Stimulated activated naive B cell treated with anti-CD40 and anti-IgM and Interleukin-4, amounts not matched to agents 10 μg/mL and 1 μg/mL and 100 μg/mL, for 72 hours (primary cell): ENCODE measurements at regions not wholly inside any gene's neighbourhood (a gene's known extent, or its start where the extent isn't known, plus 50 kb on each side); places are given as distances from the start of the nearest gene placed in this dataset.

Experiments
- ATAC-seq, 2 donors: fragments of 150-1000 bp; cut with Tn5 transposase; replicated peaks; 2 replicates each; pipeline ENCODE4 v1.10.0; 2021; ENCODE audit warnings: moderate library complexity in 1 of 2
- DNase-seq: peaks from one replicate; pipeline ENCODE4 v3.0.0; 2021
- H3K27ac Mint-ChIP-seq: one replicate; pipeline ENCODE4 v1.8.0; 2022; ENCODE audit warnings: mild to moderate bottlenecking, mixed read lengths
- H3K27me3 Mint-ChIP-seq, 2 donors: one replicate each; pipeline ENCODE4 v1.8.0; 2022; ENCODE audit warnings: mixed read lengths in 2 of 2
- H3K36me3 Mint-ChIP-seq, 2 donors: one replicate each; pipeline ENCODE4 v1.8.0; 2022; ENCODE audit warnings: mixed read lengths in 2 of 2, mild to moderate bottlenecking in 1 of 2
- H3K4me1 Mint-ChIP-seq, 2 donors: one replicate each; pipeline ENCODE4 v1.8.0; 2022; ENCODE audit warnings: mixed read lengths in 2 of 2, mild to moderate bottlenecking in 1 of 2
- H3K4me3 Mint-ChIP-seq, 2 donors: one replicate each; pipeline ENCODE4 v1.8.0; 2022; ENCODE audit warnings: mild to moderate bottlenecking in 2 of 2, mixed read lengths in 2 of 2, moderate library complexity in 1 of 2
- H3K9me3 Mint-ChIP-seq, 2 donors: one replicate each; pipeline ENCODE4 v1.8.0; 2022; ENCODE audit warnings: mixed read lengths in 2 of 2, mild to moderate bottlenecking in 1 of 2

DNA sequence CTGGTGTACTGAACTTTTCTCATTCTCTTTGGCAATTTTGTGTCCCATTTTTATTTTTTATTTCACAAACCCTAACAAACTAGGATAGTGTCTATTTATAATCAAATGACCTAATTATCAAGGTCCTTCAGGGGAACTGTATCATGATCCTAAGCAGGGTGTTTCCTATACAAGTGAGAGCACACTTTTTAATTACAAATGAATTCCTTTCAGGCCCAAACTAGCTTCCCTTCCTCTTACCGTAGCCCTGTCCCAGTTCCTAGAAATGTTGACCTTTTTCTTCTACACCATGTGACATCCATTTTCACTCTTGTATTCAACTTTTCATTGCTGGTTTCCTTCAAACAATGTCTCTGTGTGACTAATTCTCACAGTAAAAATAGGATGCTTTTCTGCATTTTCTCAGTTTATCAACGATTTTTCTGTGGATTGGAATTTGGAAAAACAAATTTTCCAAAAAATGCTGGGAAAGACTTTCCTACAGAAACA, 411.4 kb downstream of the CCDC91 start:
- Mint-ChIP-seq H3K4me1 (no peaks in the 10 kb centered on the region), H3K36me3 (no peaks in the 10 kb centered on the region), H3K27me3 (peaks cover 0 to 5% of the 10 kb centered on the region in 2 donors), H3K9me3 (peaks cover 2 to 4% of the 10 kb centered on the region in 2 donors), H3K27ac (no peak overlapping the region), H3K4me3 (no peak overlapping the region)
- no peak for ATAC-seq
- DNase-seq = no peak

DNA sequence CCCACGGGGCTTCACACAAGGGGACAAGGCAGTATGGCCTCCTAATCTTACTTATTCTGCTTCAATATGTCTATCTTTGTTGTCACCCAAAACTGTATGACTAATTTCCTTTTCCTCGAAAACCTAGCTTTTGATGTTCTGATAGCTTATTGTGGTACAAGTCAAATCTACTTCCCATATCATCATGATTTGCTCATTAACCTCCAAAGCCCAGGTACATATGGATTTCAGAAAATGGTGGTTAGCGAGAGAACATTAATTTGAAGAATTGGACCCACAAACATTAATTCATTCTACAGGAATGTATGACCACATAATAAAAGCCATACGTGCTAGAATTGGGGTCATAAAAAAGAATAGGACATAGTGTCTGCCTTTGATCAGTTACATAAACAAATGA, 412.5 kb downstream of the CCDC91 start:
- DNase-seq = no peak
- no peaks in the 10 kb centered on the region for H3K27me3 Mint-ChIP-seq
- H3K4me1 Mint-ChIP-seq = no peaks in the 10 kb centered on the region
- H3K9me3 Mint-ChIP-seq = peaks cover 8 to 12% of the 10 kb centered on the region in 2 donors
- no peak overlapping the region for H3K4me3 Mint-ChIP-seq
- peaks cover 0 to 6% of the 10 kb centered on the region in 2 donors for H3K36me3 Mint-ChIP-seq
- no peak for ATAC-seq
- H3K27ac Mint-ChIP-seq = no peak overlapping the region

DNA sequence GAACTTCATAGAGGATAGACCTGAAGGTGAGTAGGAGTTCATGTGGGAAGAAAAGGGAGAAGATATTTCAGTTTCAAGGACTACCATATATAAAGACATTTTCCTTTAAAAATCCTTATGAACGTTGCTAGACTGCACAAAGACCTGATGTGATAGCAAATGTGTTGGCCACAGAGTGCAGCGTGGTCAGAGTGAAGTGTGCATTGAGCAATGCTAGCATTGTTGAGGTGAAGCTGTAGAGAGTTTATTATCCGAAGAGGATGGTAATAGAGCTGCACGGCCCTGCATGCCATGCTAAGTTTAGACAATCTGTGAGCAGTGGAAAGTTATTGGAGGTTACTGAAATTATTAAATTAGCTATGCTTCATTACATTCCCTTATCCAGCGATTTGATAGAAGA, 413.0 kb downstream of the CCDC91 start:
- Mint-ChIP-seq H3K4me1 (no peaks in the 10 kb centered on the region), H3K27me3 (no peaks in the 10 kb centered on the region), H3K36me3 (peaks cover 0 to 6% of the 10 kb centered on the region in 2 donors), H3K9me3 (peaks cover 10 to 15% of the 10 kb centered on the region in 2 donors), H3K4me3 (no peak overlapping the region), H3K27ac (no peak overlapping the region)
- DNase-seq = no peak
- ATAC-seq = no peak

DNA sequence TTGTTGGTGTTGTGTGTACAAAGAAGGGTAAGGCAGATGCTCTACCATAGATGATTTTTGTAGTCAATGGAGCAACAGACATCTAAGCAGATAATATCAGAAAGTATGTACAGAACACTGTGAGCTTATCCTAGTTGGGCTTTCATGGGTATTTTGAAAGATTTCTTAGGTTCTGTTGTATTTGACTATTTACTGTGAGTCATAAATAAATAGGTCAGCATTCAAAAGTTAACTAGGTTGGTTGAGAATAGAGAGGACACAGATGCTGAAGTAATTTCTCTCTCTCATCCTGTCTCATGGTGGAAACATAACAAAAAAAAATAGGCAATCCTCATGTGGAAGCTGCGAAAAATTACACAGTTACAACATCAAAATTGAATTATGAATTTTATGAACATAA, 413.5 kb downstream of the CCDC91 start:
- ATAC-seq (no peak), DNase-seq (no peak)
- Mint-ChIP-seq H3K9me3 (peaks cover 10 to 15% of the 10 kb centered on the region in 2 donors), H3K4me1 (no peaks in the 10 kb centered on the region), H3K27ac (no peak overlapping the region), H3K36me3 (peaks cover 0 to 6% of the 10 kb centered on the region in 2 donors), H3K27me3 (no peaks in the 10 kb centered on the region), H3K4me3 (no peak overlapping the region)

DNA sequence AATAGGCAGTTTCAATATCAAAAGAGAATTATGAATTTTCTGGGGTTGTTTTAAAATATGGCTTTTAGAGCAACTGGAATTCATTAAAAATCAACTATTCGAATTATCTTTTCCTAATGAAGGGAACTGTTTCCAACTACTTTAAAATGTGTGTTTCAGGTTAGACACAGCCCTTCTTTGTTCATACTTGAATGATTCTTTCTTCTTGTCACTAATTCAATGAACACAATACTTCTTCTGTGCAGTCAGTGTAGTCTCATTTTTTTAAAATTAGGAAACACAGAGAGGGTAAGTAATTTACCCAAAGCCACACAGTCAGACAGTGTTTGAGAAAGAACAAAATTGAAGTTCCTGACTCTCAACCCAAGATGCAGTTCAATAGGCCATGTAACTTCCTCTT, 414.0 kb downstream of the CCDC91 start:
- Mint-ChIP-seq H3K4me1 (no peaks in the 10 kb centered on the region), H3K9me3 (peaks cover 10 to 15% of the 10 kb centered on the region in 2 donors), H3K27me3 (no peaks in the 10 kb centered on the region), H3K4me3 (no peak overlapping the region), H3K27ac (no peak overlapping the region), H3K36me3 (peaks cover 0 to 6% of the 10 kb centered on the region in 2 donors)
- ATAC-seq (no peak), DNase-seq (no peak)

DNA sequence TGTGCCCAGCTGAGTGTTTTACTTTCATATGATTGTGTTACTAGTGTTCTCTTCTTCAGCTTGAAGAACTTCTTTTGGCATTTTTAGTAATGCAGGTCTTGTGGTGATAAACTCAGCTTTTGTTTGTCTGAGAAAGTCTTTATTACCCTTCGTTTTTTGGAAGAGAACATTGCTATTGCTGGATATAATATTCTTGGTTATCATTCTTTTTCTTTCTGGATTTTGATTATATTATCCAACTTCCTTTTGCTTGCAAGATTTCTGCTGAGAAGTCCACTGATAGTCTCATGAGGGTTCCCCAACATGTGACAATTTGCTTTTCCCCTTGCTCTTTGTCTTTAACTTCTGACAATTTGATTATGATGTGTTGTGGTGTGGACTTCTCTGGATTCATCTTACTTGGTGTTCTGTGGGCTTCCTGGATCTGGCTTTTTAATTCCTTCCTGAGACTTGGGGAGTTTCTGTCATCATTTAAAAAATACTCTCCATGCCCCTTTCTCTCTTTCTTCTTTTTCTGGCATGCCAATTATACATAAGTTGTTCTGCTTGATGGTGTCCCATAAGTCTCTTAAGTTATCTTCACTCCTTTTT, 416.8 kb downstream of the CCDC91 start:
- Mint-ChIP-seq H3K4me1 (no peaks in the 10 kb centered on the region), H3K27ac (no peak overlapping the region), H3K27me3 (no peaks in the 10 kb centered on the region), H3K36me3 (peaks cover 0 to 6% of the 10 kb centered on the region in 2 donors), H3K9me3 (peaks cover 11 to 15% of the 10 kb centered on the region in 2 donors), H3K4me3 (no peak overlapping the region)
- ATAC-seq = no peak
- DNase-seq = no peak

DNA sequence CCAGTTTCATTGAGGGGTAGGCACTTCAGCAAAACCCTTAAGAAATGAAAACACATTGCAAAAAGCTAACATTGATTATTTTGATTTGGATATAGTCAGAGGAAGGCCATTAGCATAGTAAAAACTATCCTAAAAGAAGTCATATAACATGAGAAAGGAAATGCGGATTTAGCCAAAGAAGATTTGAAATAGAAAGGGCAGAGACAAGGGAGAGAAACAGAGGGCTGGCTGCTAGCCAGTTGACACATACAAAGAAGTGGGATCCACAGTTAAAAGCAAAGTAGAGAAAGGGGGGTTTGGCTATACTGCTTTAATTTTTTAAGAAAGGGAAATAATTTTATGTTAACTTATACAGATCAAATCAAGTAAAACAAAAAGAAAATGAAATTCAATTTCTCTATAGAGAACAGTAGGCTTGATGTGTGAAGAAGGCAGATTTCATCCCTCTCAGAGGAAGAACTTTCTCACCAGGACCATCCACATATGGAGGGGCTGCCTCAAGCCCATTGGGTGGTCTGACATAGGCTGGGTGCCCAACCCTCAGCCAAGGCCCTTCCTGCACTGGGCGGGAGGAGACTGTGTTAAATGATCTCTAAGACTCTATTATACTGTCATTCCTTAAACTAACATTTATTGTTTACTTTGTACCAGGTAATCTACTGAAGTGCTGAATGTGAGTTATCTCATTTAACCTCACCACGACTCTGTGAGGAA, 420.3 kb downstream of the CCDC91 start:
- Mint-ChIP-seq H3K4me3 (no peak overlapping the region), H3K4me1 (no peaks in the 10 kb centered on the region), H3K27me3 (no peaks in the 10 kb centered on the region), H3K27ac (no peak overlapping the region), H3K9me3 (peaks cover 11 to 15% of the 10 kb centered on the region in 2 donors), H3K36me3 (peaks cover 0 to 6% of the 10 kb centered on the region in 2 donors)
- ATAC-seq (no peak), DNase-seq (no peak)

DNA sequence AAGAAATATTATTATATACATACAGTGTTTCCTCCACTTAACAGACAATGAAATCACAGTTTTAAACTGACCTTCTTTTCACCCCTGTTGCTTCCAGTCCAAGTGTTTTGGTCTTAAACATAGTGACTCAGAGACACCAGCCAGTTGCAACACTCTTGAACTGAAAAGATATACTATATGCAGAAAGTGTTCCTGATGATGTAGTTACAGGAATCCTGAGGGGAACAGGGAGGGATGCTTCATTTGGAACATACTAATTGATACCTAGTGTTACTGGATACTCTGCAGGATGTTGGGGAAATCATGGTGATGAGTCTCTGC, 420.8 kb downstream of the CCDC91 start:
- Mint-ChIP-seq H3K9me3 (peaks cover 11 to 15% of the 10 kb centered on the region in 2 donors), H3K4me3 (no peak overlapping the region), H3K36me3 (peaks cover 0 to 6% of the 10 kb centered on the region in 2 donors), H3K27me3 (no peaks in the 10 kb centered on the region), H3K4me1 (no peaks in the 10 kb centered on the region), H3K27ac (no peak overlapping the region)
- DNase-seq = no peak
- no peak for ATAC-seq

DNA sequence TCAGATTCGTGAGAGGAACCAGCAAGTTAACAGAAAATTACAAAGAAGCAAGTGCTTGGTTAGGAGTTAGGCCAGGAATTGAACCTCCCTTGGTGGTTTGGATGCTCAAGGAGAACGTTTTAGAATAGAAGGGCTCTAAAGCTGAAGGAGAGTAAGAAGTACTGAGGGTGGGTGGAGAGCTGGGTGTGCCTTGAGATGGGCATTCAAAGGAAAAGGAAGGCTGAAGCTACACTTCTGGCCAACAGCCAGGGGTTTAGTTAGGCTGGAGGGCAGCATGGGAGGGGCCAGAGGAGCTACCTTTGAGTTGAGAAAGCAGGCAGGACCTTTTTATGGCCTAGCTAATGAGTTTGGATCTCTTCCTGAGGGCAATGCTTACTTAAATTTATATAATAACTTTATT, 421.2 kb downstream of the CCDC91 start:
- H3K36me3 Mint-ChIP-seq = peaks cover 0 to 6% of the 10 kb centered on the region in 2 donors
- H3K27me3 Mint-ChIP-seq = no peaks in the 10 kb centered on the region
- no peak overlapping the region for H3K27ac Mint-ChIP-seq
- peaks cover 10 to 16% of the 10 kb centered on the region in 2 donors for H3K9me3 Mint-ChIP-seq
- DNase-seq (no peak), ATAC-seq (no peak)
- no peak overlapping the region for H3K4me3 Mint-ChIP-seq
- no peaks in the 10 kb centered on the region for H3K4me1 Mint-ChIP-seq

DNA sequence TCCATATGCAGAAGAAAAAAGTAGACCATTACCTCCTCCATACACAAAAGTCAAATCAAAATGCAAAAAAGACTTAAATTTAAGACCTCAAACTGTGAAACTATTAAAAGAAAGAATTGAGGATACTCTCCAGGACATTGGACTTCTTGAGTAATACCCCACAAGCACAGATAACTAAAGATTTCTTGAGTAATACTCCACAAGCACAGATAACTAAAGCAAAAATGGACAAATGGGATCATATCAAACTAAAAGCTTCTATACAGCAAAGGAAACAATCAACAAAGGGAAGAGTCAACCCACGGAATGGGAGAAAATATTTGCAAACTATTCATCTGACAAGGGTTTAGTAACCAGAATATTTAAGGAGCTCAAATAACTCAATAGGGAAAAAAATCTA, 427.9 kb downstream of the CCDC91 start:
- DNase-seq = no peak
- Mint-ChIP-seq H3K9me3 (peaks cover 2 to 6% of the 10 kb centered on the region in 2 donors), H3K36me3 (no peaks in the 10 kb centered on the region), H3K27me3 (no peaks in the 10 kb centered on the region), H3K4me1 (no peaks in the 10 kb centered on the region), H3K27ac (no peak overlapping the region), H3K4me3 (no peak overlapping the region)
- ATAC-seq = no peak

DNA sequence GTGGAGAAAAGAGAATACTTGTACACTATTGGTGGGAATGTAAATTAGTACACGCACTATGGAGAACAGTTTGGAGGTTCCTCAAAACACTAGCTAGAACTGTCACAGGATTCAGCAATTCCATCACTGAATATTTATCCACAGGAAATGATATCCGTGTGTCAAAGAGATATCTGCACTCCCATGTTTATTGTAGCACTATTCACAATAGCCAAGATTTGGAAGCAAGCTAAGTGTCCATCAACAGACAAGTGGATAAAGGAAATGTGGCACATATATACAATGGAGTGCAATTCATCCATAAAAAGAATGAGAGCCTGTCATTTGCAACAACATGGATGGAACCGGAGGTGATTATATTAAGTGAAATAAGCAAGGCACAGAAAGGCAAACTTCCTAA, 428.5 kb downstream of the CCDC91 start:
- no peaks in the 10 kb centered on the region for H3K36me3 Mint-ChIP-seq
- no peaks in the 10 kb centered on the region for H3K4me1 Mint-ChIP-seq
- peaks cover 2 to 6% of the 10 kb centered on the region in 2 donors for H3K9me3 Mint-ChIP-seq
- H3K27ac Mint-ChIP-seq = no peak overlapping the region
- no peaks in the 10 kb centered on the region for H3K27me3 Mint-ChIP-seq
- no peak overlapping the region for H3K4me3 Mint-ChIP-seq
- ATAC-seq = no peak
- DNase-seq = no peak

DNA sequence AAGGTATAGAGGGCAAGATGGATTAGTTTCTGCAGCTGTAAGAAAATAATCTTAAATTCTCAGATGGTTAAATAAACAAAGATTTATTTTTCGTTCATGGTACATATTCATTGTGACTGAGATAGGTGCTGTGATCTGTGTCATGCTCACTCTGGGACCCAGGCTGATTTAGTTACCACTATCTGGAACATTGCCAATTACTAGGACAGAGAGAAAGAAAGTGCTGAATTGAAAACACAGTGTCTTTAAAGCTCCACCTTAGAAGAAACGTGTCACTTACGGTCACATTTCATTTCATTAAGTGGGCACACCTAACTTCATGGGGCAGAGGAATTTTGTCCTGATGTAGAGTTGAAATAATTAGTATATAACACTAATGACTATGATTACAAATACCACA, 430.0 kb downstream of the CCDC91 start:
- H3K27me3 Mint-ChIP-seq = no peaks in the 10 kb centered on the region
- H3K36me3 Mint-ChIP-seq = no peaks in the 10 kb centered on the region
- DNase-seq (no peak), ATAC-seq (no peak)
- peaks cover 2 to 6% of the 10 kb centered on the region in 2 donors for H3K9me3 Mint-ChIP-seq
- no peak overlapping the region for H3K27ac Mint-ChIP-seq
- no peaks in the 10 kb centered on the region for H3K4me1 Mint-ChIP-seq
- no peak overlapping the region for H3K4me3 Mint-ChIP-seq

DNA sequence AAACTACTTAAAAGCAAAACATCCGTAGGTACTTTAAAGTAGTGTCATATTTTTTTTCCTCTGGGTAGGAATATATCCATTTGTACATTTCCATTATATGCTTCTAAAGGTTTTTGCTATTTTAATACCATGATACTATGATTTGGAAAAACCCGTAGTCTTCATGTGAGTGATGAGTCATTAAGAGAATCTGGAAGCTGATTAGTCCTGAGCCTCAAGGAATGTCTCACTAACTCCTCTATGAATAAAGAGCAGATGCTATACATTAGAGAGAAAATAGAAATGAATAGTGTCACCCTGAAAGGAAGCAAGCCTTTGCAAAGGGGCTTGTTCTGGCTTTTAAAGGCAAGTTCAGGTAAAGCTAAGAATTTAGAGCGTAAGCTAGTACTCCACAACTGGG, 432.1 kb downstream of the CCDC91 start:
- H3K36me3 Mint-ChIP-seq = no peaks in the 10 kb centered on the region
- no peaks in the 10 kb centered on the region for H3K4me1 Mint-ChIP-seq
- no peaks in the 10 kb centered on the region for H3K27me3 Mint-ChIP-seq
- DNase-seq = no peak
- no peak overlapping the region for H3K4me3 Mint-ChIP-seq
- H3K27ac Mint-ChIP-seq = no peak overlapping the region
- H3K9me3 Mint-ChIP-seq = peaks cover 0 to 2% of the 10 kb centered on the region in 2 donors
- ATAC-seq = no peak

DNA sequence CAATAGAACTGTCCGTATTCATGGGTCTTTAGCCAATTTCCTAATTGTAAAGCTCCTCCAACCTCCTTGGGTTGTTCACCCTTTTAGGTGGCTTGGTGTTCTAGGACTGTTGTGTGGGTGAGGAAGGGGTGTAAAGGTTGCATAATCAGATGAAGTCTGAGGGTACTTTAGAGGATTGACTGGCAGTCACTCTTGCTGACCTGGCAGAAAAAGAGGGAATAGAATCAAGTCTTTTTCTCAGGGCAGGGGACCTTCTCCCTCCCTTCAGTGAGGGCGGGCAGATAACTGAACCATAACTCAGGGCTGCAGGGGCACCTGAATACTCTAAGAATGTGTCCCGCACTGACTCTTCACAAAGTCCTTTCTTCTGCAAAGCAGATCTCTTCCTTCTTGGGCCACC, 436.2 kb downstream of the CCDC91 start:
- H3K9me3 Mint-ChIP-seq = no peaks in the 10 kb centered on the region
- DNase-seq (no peak), ATAC-seq (no peak)
- H3K4me3 Mint-ChIP-seq = no peak overlapping the region
- H3K27me3 Mint-ChIP-seq = no peaks in the 10 kb centered on the region
- no peak overlapping the region for H3K27ac Mint-ChIP-seq
- H3K36me3 Mint-ChIP-seq = no peaks in the 10 kb centered on the region
- no peaks in the 10 kb centered on the region for H3K4me1 Mint-ChIP-seq

DNA sequence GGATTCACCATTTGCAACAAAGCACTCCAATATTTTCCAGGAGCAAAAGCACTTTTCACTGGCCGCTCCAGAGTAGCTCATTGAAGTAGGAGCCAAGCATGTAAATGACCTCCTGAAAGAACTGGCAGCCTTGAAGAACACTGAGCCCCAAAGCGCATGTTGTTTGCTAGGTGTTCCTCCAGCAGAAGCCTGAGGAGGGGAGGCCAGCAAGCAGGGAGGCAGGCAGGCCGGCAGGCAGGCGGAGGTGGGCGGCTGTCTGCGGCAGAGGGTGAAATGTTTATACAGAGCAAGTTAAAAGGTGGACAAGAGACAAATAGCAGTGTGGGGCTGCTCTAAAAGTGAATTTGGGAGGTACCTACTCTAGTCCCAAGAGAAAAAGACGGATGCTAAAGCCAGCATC, 439.4 kb downstream of the CCDC91 start:
- Mint-ChIP-seq H3K27me3 (no peaks in the 10 kb centered on the region), H3K36me3 (no peaks in the 10 kb centered on the region), H3K9me3 (no peaks in the 10 kb centered on the region), H3K4me3 (no peak overlapping the region), H3K4me1 (no peaks in the 10 kb centered on the region), H3K27ac (no peak overlapping the region)
- ATAC-seq = no peak
- DNase-seq = no peak
